Fibroblast of lung (primary cell): ENCODE measurements at regions not wholly inside any gene's neighbourhood (a gene's known extent, or its start where the extent isn't known, plus 50 kb on each side); places are given as distances from the start of the nearest gene placed in this dataset.

Experiments used
- CTCF ChIP-seq, 2 donors: IDR thresholded peaks in 1 of 2; conservative IDR thresholded peaks in 1 of 2; 1 replicate in 1 of 2; 2 replicates in 1 of 2; pipeline ENCODE4 v1.5.1; 2011 to 2012; ENCODE audit warnings: low read length in 2 of 2, control low read depth in 1 of 2, inconsistent platforms in 1 of 2, low read depth in 1 of 2, mild to moderate bottlenecking in 1 of 2
- EZH2 ChIP-seq: IDR thresholded peaks from 2 replicates; pipeline ENCODE4 v1.5.1; 2012; ENCODE audit warnings: low read length, control low read depth, mild to moderate bottlenecking; ENCODE audit errors: missing control alignments

- TF ChIP-seq CTCF (conservative IDR thresholded peaks at IDR 0.05 in 1 of 2, IDR thresholded peaks at IDR 0.05 in 1 of 2; ENCODE audit: low read depth in 1 of 2, low read length in 2 of 2) (no peak), EZH2 (no peak)
Observed at GRCh38 chr13:109494925-109495369, 291.4 kb downstream of the IRS2 start.
